GM21423 (cell line): ENCODE measurements at regions not wholly inside any gene's neighbourhood (a gene's known extent, or its start where the extent isn't known, plus 50 kb on each side); places are given as distances from the start of the nearest gene placed in this dataset.

Experiments used
- ATAC-seq: cut with Tn5 transposase; IDR thresholded peaks from one replicate; pipeline ENCODE4 v1.9.1; 2021; ENCODE audit warnings: mild to moderate bottlenecking, moderate library complexity; ENCODE audit not compliant: unreplicated experiment

DNA sequence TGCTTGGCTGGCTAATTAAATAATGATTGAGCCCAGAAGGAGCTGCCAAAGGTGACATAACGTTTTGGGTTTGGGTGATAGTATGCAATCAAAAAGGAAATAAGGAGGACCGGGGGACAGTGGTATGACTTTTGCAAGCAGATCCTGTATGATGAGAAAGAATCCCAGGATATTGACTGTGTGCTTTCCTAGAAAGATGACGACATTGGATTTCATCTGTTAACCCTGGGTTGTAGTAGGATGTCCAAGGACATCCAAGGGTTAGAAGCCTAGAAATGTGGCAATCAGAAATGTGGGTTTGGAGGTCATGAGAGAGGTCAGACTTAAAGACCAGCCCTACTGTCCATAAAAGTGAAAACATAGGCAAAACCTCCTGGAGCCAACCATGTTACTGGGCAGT, 50.3 kb upstream of the HMHB1 start:
- no peak for ATAC-seq

DNA sequence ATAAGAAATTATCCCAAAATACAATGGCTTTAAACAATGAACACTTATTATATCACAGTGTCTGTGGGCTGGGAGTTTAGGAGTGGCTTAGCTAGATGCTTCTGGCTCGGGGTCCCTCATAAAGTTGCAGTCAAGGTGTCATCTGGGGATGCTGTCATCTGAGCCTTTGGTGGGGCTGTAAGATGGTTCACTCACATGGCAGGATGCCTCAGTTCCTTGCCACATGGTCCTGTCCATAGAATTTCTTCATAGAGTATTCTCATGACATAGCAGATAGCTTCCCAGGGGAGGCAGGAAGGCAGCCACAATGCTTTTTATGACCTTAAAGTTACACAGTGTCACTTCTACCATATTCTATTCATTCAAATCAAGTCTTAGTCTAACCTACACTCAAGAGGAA, 51.2 kb upstream of the HMHB1 start:
- no peak for ATAC-seq

DNA sequence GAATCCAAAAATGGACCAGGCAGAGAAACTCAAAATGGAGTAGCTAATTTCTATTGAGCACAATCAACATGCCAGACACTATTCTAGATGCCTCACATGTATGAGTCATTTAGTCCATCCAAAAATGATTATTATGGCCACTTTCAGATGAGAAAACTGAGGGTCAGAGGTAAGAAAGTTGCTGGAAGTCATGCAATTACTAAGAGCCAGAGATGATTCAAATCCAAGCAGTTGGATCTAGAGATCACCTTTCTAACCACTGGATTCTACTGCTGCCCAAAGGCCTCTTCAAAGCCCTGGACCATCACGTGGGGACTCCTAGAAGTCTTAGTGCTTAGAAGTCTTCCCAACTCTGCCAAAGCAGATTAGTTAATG, 51.8 kb upstream of the HMHB1 start:
- no peak for ATAC-seq

DNA sequence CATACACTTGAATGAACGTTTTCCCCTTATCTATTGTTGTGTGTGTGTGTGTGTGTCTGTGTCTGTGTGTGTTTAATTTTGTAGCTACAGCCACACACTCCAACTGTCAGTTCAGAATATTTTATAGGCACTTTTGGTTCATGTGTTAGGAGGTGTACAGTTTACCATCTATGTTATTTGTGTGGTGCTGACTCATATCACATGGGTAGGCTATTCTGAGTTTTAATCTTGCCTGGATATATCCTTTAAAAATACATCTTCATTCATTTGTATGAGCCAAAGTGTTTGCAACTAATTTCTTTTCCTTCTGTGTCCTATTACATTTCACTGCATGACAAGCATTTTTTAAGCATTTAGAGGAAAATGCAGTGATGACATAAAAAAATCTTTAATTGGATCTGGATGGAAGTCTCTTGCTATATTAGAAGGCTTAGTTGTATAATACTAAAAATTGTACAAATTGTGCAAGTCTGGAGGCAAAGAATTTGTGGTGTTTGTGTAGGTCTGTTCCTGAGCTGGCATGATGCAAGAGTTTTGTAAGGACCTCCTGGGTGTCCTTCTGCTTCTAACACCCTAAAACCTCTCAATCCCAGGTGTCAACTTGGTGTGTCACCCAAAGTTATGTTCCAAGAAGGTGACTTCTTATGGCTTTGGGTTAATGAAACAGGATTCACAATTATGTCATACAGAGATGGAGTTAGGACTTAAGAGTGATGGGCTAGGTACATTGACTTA, 52.4 kb upstream of the HMHB1 start:
- ATAC-seq: no peak

DNA sequence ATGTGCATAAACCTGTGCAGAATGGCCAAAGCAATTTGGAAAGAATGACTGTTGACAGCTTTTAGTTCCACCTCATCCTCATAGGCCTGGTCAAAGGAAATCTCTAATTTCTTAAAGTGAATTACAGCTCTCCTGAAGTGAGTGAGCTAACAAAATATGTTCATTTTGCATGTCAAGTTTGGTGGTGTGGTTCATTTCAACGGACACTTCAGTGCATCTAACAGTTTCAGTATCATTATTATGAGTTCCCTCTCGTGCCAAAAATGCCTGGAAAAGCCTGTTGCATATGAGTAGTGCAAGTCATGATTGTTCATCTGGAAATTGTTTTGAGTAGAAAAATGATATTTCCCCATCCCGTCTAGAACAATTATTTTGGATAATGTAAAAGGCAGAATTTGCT, 53.2 kb upstream of the HMHB1 start:
- ATAC-seq: peak; percentile 54

DNA sequence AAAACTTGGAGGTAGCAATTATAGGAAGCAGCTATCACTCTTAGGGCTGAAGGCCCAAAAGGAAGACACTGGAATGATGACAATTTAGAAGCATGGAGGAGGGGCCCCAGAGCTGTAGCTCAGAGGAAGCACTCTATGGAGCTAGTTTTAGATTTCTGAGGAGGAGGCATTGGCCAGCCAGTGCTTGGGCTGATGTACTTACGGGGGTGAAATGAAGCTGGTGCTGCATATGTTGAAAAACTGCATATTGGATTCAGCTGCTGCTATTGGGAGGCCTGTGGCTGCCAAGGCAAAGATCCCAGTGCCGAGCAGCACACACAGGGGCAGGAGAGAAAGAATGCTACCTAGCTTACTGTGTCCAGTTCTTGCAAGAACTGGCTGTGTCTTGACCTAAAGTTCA, 53.9 kb upstream of the HMHB1 start:
- ATAC-seq: no peak

DNA sequence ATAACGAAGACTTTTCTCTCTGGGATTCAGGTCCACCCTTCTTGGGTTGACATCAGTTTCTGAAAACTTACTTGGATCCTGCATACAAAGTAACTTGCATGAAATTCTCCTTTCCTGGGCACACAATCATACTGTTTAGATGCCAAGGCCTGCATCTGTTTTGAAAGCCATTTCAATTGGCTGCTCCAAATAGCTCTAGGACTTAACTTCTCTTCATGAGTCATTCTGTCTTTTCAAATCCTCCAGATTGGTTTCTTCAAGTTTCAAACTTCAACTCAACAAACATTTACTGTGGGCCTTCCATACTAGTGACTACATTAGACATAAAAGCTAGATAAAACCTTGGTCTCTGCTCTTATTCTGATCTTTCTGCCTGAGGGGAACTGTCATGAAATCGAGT, 54.8 kb upstream of the HMHB1 start:
- no peak for ATAC-seq

DNA sequence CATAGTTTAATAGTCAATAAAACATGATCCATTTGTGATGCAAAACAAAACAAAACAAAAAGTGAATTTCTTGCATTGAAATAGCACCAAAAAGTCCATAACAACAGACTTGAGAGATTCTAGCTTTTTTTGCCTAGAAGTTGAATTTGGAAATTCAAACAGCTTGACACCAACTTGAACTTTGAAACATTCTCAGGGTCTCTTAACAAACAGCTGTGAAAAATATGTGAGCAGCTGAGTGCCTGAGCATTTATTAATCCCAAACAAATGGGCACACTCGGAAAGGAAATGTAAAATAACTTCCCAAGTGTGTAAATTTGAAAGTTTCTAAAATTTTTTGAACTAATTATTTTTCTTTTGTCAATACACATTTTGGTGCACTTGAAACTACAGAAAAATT, 56.0 kb upstream of the HMHB1 start:
- no peak for ATAC-seq

DNA sequence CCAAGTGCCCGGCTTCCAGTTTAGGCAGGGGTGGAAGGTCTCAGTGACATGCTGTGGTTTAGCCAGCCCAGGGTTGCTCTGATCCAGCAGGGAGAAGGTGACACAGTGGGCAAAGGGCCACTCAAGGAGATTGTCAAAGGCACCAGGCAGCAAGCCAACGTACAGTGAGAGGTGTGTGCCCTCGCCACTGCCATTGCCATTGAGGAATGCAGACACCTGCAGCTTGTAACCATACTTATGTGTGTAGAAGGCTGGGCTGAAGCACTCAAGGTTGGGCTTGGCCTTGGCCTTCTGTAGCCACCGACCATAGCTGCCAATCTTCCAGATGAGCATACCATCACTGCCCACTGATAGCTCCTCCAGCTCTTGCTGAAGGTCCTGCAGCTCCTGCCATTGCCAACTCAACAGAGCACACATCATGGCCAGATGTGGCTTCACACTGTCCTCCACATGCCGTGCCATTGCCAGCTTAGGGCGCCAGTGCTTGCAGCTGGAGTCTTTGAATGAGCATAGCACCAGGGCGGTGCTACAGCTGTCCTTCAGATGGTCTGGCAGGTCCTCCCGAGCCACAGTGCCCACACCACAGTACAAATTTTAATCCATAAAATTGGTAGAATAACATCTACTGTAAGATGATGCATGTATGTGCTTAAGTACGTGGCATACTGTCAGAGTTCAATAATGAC, 59.7 kb upstream of the HMHB1 start:
- no peak for ATAC-seq

DNA sequence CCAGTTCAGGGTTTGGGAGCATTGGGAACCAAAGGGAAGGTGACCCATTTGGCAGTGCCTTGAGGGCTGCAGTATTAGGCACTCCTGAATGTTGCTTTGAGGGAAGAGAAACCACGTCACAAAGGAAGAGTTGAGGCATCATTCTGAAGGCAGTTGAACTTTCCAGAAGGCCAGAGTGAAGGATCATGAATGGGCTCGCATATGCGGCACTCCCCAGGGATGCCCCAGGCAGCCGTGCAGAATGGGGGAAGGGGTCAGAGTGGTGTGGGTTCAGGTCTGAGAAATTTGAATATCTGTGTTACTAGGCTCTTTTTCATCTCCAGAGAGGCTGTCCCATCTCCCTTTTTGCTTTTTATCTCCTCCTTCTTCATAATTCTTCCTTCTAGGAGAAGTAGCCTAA, 60.6 kb upstream of the HMHB1 start:
- no peak for ATAC-seq

DNA sequence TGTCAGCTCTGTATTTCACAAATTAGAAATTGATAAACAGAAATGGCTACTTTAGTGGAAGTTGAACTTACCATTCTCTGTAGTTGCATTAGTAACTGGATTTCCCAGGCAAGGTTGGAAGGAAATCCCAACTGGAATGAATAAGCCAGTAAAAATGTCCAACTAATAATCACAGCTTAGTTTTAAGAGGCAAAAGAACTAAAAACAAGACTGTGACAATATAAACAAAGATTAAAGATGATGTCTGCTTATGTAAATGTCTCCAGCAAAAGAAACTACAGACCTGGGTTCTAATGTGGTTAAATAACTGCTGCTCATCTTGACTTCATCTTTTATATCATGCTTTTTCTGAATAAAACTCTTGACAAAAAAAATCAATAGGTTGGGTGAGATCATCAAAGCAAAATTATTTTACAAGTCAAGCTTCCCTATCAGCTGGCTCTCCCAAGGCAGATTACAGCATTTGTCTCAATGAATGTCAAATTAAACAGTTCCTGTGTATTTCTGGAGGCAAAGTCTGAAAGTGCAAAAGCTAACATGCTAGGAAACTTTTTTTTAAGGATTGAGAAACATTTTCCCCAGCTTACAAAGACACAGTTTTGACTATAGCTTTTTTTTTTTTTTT, 62.3 kb upstream of the HMHB1 start:
- no peak for ATAC-seq

DNA sequence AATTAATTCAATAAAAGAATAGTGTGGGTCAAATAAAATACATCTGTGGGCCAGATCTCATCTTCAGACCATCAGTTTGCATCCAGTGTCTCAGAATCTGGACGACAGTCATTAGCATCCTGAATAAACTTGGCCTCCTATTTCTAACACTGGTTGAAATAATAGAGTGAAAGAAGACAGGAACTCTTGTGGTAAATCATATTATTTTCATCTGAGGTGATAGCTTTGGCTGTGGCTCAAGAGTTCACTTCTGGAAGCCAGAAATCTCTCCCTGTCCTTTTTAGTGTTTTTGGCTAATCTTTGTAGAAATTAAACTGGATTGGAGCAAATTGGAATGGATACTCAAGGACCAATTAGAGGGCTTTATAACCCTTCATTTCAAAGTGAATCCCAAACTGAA, 63.4 kb upstream of the HMHB1 start:
- ATAC-seq: no peak

DNA sequence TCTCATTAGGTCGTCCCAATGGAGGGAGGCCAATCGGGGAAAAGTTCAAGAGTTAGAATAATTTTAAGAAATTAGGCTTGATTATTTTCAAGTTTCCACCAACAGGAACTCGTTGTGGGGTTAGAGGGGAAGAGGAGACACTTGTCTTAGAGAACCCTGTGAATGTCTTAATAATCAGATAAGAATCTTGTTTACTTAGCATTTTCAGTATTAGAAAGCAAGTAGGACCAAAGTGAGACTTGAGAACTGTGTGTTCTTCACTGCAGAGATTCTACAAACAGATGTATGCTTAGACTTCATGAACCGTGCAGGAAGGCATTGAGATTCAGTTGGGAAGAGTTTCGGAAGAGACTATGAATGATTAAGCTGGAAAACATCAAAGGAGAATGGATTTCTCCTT, 69.0 kb upstream of the HMHB1 start:
- no peak for ATAC-seq

DNA sequence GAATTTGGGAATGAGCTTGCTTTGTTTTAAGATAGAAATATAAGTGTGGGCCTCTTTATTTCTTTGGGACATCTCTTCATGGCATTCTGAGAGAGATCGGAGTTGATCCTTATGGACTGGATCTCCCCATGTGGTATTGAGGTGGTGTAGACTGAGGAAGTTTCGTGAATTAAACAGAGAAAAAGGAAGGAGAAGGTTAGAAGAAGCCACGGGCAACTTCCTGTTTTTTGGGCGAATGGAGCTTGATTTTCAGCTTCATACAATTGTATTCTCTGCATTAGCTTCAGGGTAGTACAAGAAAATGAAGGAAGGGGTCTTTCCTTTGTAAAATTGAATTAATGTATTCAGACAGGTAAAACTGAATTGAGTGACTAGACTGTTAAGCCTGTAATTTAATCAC, 70.5 kb upstream of the HMHB1 start:
- ATAC-seq: no peak

DNA sequence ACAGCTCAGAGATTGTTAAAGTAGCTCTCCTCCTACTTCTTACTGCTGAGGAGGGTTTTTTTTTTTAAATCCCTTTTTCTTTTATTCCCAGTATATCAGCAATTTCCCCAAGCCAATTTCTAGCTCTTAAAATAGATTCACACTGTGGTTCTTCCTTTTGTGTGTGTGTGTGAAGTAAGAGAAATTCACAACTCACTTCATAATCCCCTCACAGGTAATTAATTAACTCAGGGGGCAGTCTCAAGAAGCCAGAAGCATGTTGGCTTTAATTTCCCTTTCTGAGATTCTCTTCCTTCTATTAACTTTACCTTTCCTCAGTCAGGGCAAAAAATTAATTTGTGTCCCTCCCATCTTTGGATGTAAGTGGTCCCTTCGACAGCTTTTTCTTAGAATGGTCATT, 71.0 kb upstream of the HMHB1 start:
- ATAC-seq: no peak

DNA sequence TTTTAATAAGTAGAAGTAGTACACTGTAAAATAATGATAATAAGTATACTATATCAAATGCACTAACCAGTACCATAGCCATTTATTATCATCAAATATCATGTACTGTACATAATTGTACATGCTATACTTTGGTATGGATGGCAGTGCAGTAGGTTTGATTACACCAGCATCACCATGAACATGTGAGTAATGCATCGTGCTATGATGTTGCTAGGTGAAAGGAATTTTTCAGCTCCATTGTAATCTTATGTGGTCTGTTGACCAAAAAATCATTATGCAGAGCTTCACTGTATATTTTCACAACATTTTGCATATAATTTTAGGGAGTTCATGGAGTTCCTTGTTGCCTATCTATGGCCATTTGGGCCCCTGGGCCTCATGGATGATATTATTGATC, 72.2 kb upstream of the HMHB1 start:
- ATAC-seq: no peak

DNA sequence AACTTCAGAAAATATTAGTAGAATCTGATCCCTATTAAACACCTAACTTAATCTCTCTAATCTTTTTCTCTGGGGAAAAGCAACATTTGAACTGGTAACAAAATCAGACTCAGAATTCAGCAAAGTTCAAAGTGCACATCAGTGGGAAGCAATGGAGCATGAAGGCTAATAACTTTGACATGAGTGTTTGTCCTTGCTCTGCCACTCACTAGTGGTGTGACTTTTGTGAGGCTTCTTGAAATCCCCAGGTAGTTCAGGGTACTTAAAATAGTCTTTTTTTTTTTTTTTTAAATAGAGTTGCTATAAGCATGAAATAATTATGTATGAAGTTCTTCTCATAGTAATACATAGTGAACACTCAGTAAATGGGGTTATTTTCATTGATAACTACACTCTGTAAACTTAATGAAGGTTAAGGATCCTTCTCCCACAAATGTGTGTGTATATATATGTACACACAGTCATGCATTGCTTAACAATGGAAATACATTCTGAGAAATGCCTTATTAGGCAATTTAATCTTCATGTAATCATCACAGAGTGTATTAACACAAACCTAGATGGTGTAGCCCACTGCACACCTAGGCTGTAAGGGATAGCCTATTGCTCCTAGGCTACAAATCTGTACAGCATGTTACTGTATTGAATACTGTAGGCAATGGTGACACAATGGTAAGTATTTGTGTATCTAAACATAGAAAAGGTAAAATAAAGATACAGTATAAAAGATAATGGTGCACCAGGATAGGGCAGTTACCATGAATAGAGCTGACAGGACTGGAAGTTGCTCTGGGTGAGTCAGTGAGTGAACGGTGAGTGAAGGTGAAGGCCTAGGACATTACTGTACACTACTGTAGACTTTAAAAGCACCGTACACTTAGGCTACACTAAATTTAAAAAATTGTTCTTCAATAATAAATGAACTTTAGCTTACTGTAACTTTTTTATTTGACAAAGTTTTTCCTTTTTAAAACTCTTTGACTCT, 73.3 kb upstream of the HMHB1 start:
- no peak for ATAC-seq

DNA sequence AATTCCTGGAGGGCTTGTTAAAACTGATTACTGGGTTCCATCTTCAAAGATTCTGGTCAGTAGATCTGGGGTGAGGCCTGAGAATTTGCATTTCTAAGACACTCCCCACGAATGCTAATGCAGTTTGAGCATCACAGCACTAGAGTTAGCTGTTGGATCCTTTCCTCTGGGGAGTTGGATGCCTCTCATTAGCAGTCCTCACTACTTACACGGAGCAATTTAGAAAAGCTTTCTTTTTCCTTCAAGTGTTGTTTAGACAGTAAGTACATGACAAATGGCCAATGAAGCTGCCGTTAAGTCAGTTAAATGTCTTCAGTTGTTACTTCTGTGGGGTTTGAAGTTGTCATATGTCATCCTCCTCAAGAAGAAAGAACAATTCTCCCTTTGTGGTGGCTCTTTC, 74.9 kb upstream of the HMHB1 start:
- no peak for ATAC-seq

DNA sequence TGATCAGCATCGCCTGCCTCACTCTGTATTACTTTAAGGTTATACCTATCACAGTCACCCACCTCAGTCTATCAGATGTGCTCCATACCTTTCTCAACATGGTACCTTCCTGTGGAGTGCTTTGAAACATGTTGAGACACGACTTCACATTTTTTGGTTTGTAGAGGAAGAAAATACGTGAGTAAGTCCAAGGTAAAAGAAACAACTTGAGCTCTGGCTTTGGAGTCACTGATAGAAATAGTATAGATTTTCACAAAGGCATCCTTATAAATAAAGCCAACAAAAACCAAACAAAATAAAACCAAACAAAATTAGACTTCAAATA, 77.5 kb upstream of the HMHB1 start:
- ATAC-seq: no peak

DNA sequence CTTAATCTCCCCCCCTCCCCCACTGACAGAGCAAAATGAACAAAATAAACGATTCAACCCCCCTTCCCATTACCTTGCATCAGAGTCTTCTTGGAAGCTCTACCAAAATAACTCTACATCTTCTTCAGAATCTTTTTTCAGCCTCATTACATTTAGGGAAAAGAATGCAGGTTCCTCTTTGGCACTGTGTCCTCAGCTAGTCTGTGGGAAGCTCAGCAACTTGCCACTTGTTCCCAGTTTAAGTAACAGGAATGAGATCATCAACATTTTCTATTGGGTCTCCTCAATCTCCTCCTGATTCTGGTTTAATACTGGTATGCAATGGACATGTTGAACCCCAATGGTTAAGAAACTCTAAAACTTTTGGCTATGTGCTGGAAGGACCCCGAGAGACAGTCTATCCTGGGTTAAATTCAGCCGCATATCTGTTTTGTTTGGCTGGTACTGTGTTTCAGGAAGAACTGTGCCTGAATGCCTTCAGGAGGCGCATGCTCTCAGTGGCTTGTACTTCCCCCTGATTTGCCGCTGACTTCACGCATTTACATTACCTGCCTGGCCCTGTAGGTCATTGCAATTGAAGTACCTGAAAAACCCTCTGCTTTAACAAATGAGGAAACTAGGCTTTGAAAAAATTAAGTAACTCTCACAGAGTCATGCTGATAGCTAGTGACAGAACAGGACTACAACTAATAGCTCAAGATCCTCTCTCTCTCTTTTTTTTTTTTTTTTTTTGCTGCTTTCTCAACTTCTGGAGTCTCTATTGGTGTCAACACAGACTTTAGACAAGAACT, 78.1 kb upstream of the HMHB1 start:
- no peak for ATAC-seq

DNA sequence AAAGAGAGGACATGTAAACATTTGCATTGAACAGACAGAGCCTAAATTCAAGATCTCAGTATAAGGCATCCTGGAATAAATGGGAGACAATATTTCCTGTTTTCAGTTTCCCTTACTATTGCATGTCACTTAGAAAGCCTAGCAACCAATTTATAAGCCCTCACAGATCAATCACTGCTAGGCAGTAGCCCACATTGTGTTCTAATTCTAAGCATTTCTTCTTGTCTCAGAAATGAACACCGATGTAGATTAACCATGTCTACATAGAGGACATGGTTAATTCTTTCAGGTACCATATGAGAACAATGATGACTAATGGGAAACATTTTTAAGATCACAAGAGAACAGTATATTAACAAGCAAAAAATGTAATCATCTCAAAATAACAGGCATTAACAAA, 79.6 kb upstream of the HMHB1 start:
- no peak for ATAC-seq
